NCI-H510A treated with DMSO at 0.1 percent for 48 hours (cell line): ENCODE measurements at regions not wholly inside any gene's neighbourhood (a gene's known extent, or its start where the extent isn't known, plus 50 kb on each side); places are given as distances from the start of the nearest gene placed in this dataset.
A peak's percentile ranks its signal among the peaks of the same experiment; 100 is the strongest.
"Not testable (repeated sequence)": the region's sequence is repeated elsewhere in the genome, so short reads cannot be mapped to it uniquely, and the experiment has no call there.

Source experiments
- DNase-seq: peaks from one replicate; lab custom pipeline; 2025; lab: John Stamatoyannopoulos, UW

- DNase-seq, result no peak
These were observed 157.6 kb upstream of the TMTC2 start for GRCh38 chr12:82529101-82529500.

- DNase-seq, result no peak
These were observed 156.8 kb upstream of the TMTC2 start for GRCh38 chr12:82529954-82530353.

- DNase-seq, result no peak
These were observed 156.3 kb upstream of the TMTC2 start for GRCh38 chr12:82530394-82530793.

- DNase-seq, result no peak
These were observed 153.4 kb upstream of the TMTC2 start for GRCh38 chr12:82533341-82533740.

GRCh38 chr12:82537436-82537835 lies 149.3 kb upstream of the TMTC2 start:
- DNase-seq, result no peak

- no peak for DNase-seq
These were observed 132.2 kb upstream of the TMTC2 start for GRCh38 chr12:82554529-82554928.

GRCh38 chr12:82555699-82556098 lies 131.0 kb upstream of the TMTC2 start:
- DNase-seq, result no peak

- DNase-seq, result no peak
These were observed 120.7 kb upstream of the TMTC2 start for GRCh38 chr12:82565966-82566365.

GRCh38 chr12:82567688-82568087 lies 119.0 kb upstream of the TMTC2 start:
- DNase-seq, result no peak

- DNase-seq, result no peak
These were observed 112.5 kb upstream of the TMTC2 start for GRCh38 chr12:82574191-82574590.

- DNase-seq, result no peak
These were observed 108.0 kb upstream of the TMTC2 start for GRCh38 chr12:82578725-82579124.

- DNase-seq, result no peak
These were observed 103.0 kb upstream of the TMTC2 start for GRCh38 chr12:82583756-82584155.

GRCh38 chr12:82593143-82593542 lies 93.6 kb upstream of the TMTC2 start:
- DNase-seq, result no peak

- no peak for DNase-seq
These were observed 92.8 kb upstream of the TMTC2 start for GRCh38 chr12:82593901-82594396.

- no peak for DNase-seq
These were observed 90.8 kb upstream of the TMTC2 start for GRCh38 chr12:82595941-82596340.

GRCh38 chr12:82596483-82596882 lies 90.2 kb upstream of the TMTC2 start:
- DNase-seq, result peak; percentile 87

GRCh38 chr12:82600379-82600778 lies 86.3 kb upstream of the TMTC2 start:
- no peak for DNase-seq

GRCh38 chr12:82603647-82604046 lies 83.1 kb upstream of the TMTC2 start:
- not testable (repeated sequence) for DNase-seq

- DNase-seq, result no peak
These were observed 81.6 kb upstream of the TMTC2 start for GRCh38 chr12:82605115-82605514.

GRCh38 chr12:82608706-82609105 lies 78.0 kb upstream of the TMTC2 start:
- DNase-seq, result no peak

GRCh38 chr12:82609234-82609914 lies 77.3 kb upstream of the TMTC2 start:
- DNase-seq, result no peak

- DNase-seq, result no peak
These were observed 67.1 kb upstream of the TMTC2 start for GRCh38 chr12:82619644-82620043.

GRCh38 chr12:82620917-82621316 lies 65.8 kb upstream of the TMTC2 start:
- DNase-seq, result no peak

- DNase-seq, result no peak
These were observed 61.2 kb upstream of the TMTC2 start for GRCh38 chr12:82625523-82625922.
